NCI-H774 (cell line): ENCODE measurements at regions not wholly inside any gene's neighbourhood (a gene's known extent, or its start where the extent isn't known, plus 50 kb on each side); places are given as distances from the start of the nearest gene placed in this dataset.
"Not testable (repeated sequence)": the region's sequence is repeated elsewhere in the genome, so short reads cannot be mapped to it uniquely, and the experiment has no call there.

Source experiments
- DNase-seq: peaks from one replicate; lab custom pipeline; 2025; lab: John Stamatoyannopoulos, UW

DNA sequence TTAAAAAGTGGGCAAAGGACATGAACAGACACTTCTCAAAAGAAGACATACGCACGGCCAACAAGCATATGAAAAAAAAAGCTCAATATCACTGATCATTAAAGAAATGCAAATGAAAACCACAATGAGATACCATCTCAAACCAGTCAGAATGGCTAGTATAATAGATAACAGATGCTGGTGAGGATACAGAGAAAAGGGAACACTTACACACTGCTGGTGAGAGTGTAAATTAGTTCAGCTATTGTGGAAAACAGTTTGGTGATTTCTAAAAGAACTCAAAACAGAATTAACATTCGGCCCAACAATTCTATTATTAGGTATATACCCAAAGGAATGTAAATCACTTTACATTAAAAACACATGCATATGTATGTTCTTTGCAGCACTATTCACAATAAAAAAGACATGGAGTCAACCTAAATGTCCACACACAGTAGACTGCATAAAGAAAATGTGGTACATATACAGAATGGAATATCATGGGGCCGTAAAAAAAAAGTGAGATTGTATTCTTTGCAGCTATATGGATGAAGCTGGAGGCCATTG is 1569.0 kb downstream of the OLFM4 start:
- no peak for DNase-seq

DNA sequence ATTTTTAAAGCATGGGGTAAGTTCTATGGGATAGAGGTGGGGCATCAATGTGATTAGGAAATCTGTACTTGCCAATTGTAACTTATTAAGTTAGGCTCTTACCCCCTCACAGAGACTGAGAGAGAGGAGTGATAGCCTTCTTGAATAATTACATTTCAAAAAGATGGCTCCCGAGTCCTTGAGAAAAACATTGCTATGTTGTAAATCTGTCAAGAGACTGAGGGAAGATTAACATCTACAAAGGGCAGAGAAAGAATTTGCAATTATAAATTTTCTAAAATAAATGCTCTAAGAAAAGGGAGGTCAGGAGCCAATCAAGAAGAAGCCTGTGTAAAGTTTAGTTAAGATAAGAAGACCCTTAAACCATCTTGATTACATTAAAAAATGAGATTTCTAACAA is 1570.8 kb downstream of the OLFM4 start:
- DNase-seq = no peak

GRCh38 chr13:54606944-54607343 is 1578.3 kb downstream of the OLFM4 start:
- DNase-seq = no peak

- DNase-seq = no peak
Observed at GRCh38 chr13:54607421-54607820, 1578.8 kb downstream of the OLFM4 start.

DNA sequence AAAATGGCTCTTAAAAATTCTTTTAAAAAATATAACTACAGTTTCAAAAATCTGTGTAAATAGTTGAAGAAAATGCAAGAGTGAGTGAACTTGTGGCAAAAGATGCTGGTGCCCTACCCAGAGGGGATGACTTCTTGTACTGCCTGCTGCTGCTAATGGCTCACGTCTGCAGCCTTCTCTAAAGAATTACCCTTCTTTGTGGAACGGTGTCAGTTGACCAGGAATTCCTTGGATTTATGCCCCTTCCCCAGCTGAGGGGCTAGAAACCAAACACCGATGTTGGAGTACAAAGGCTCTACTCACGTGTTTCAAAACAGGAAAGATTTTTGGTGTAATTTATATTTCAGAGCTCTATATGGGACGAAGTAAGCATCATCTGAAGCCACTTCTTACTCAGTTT is 1582.8 kb downstream of the OLFM4 start:
- no peak for DNase-seq

DNA sequence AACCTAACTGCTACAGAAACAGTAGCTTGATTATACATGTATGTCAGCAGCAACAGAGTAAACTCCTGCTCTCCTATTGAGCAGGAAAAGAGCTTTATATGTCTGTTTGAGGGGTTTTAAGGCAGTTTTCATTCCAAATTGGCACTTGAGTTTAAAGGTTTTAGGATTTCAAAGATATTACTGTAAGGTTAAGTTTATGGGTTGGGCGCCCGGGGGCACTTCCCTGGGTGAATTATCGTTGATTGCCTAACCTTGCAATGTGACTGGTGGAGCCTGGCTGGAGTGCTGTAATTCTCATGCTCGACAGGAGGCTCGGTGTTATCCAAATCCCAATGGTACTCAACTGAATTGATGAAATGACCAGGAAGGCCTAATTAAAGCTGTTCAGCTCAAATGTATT is 1586.1 kb downstream of the OLFM4 start:
- DNase-seq = peak; percentile 9

DNA sequence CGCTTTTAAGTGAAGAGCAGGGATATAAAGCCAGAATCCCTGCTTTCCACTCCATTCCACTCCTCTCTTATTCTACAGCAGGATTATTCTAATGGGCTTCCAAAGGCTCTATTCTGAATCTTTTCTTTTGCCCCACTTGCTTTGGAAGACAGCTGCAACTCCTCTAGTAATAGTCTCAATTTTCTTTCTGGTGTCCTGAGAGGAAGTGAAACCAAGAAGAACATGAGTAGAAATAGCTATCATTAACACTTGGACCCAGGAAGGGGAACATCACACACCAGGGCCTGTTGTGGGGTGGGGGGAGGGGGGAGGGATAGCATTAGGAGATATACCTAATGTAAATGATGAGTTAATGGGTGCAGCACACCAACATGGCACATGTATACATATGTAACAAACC is 1597.9 kb downstream of the OLFM4 start:
- not testable (repeated sequence) for DNase-seq

DNA sequence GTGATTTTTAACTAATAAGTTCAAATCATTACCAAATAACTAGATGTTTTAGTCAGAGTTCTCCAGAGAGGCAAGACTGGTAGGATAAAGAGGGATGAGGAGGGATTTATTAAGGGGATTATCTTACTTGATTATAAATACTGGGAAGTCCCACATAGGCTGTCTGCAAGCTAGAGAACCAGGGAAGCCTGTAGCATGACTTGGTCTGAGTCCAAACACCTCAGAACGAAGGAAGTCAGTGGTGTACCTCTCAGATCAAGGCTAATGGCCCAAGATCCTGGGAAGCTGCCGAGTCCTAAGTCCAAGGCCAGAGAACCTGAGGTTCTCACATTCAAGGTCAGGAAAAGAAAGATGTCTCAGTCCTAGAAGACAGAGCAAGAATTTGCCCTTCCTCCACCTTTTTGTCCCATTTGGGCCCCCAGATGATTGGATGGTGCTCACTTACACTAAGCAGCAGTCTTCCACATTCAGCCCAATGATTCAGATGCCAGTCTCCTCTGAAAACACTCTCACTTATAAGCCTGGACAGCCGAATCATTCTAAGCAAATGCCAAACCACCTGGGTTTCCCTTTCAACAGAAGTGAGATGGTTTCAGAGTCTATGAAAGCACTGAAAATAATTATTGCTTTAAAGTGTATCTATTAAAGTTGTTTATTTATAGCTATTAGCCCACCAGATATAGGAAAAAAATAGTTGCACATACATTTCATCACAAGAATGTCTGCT is 1599.2 kb downstream of the OLFM4 start:
- no peak for DNase-seq

DNA sequence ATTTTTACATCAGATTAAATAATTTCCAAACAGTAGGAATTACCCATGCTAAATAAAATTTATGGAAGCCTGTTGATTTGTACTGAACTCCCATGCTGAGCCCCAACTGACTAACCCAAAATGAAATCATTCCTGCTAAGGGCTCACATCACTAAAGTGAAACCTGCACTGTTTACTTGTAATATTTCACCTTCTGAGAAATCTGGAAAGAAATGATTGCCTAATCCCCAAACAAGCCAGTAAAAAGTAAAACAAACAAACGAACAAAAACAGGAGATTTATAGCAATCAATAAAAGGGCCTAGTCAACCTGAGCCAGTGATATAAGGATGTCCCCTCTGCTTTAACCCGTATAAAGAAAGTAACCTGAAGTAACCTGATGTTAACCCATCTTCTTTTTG is 1599.8 kb downstream of the OLFM4 start:
- DNase-seq = no peak

- no peak for DNase-seq
Observed at GRCh38 chr13:54633456-54633855, 1604.8 kb downstream of the OLFM4 start.

DNA sequence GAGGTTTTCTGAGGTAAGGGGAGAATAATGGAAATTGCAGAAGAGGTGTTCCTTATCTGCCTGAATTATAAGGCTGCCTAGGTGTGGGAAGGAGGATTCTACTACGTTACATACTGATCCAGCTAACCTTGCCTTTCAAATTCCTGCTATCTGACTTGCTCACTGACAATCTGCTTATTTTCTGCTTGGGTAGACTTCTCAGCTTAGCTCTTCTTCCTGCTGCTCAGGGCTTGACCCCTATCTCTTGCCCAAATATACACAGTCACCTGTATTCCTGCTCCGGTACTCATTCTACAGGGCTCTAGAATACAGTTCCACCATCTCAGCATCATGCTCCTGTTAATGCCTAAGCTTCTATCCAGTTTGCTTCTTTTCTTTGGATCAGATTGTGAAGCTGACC is 1607.6 kb downstream of the OLFM4 start:
- no peak for DNase-seq

DNA sequence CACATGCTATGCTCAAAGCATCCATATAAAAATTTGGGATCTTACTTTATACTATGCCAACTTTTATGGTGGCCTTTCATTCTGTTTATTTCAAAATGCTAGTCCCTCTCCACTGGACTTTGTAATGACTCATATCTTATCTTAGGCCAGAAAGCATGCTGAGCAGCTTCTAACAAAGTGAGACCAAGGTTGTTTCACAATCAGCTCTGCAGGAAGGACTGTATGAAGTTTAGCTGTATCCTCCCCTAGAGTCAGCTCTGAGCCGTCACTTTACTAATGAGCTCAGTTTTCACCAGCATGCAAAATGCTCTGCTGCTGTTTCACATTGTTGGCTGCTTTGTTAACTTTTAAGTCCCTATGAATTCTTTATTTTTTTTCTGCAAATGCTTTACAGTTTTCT is 1608.8 kb downstream of the OLFM4 start:
- no peak for DNase-seq

- no peak for DNase-seq
Observed at GRCh38 chr13:54640719-54641118, 1612.1 kb downstream of the OLFM4 start.

DNA sequence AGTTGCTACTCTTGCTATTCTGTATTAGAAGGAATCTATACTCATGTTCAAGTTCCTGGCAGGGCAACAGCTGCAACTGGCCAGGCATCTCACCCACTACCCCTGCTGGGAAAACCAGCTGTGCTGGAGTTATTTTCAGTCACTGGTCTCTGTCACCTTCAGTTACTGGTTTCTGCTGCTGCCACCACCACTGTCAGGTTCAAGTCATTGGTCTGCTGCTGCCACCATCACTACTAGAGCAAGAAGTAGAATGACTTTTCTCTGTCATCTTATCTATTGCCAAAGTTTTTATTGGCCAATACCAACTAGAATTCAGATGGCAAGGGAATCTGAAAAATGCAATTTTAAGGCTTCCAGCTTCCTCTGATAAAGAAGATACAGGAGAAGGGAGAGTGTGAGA is 1615.2 kb downstream of the OLFM4 start:
- no peak for DNase-seq

DNA sequence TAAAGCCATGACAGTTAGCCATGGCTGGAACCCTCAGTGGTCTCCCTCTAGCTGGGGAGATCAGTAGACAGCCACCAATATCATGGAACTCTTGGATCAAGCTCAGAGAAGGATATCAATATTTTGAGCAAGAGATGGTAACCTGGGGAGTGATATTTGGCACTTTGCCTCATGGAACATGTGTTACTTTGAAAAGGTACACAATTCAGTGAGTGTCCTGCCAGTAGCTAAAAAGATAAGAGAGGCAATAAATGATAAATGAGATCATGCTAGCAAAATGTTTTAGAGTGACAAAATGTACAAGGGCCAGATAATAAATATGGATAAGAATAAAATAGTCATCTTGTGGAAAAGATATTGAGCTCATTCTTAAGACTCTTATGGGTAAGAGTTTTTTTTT is 1618.7 kb downstream of the OLFM4 start:
- no peak for DNase-seq

DNA sequence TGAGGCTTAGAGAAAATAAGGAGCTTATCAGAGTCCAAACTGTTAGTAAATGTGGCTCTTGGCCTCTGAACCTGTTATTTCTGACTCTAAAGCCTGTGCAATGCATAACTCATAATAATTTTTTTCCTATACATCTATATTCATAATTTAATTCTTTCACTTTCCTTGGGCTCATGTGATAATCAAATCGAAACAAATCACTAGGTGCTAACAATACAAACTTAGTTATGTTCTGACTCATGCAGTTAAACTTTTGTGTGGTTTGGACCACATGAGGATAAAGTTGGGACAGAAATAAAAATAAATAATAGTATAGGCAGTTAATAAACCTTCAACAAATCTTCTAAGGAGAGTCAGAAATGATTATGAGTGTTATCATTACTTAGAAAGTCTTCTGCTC is 1629.0 kb downstream of the OLFM4 start:
- DNase-seq = no peak

- DNase-seq = no peak
Observed at GRCh38 chr13:54658771-54659170, 1630.2 kb downstream of the OLFM4 start.

- DNase-seq = no peak
Observed at GRCh38 chr13:54660277-54660676, 1631.7 kb downstream of the OLFM4 start.

DNA sequence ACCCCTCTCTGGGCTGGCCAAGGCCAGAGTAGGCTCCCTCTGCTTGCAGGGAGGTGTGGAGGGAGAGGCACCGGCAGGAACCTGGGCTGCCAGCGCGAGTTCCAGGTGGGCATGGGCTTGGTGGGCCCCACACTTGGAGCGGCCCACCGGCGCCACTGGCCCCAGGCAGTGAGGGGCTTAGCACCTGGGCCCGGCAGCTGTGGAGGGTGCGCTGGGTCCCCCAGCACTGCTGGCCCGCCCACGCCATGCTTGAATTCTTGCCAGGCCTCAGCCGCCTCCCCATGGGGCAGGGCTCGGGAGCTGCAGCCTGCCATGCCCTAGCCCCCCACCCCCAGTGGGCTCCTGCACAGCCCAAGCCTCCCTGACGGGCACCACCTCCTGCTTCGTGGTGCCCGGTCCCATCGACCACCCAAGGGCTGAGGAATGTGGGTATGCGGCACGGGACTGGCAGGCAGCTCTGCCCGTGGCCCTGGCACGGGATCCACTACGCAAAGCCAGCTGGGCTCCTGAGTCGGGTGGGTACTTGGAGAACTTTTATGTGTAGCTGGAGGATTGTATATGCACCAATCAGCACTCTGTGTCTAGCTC is 1648.0 kb downstream of the OLFM4 start:
- DNase-seq = no peak

GRCh38 chr13:54682184-54682583 is 1653.6 kb downstream of the OLFM4 start:
- no peak for DNase-seq

DNA sequence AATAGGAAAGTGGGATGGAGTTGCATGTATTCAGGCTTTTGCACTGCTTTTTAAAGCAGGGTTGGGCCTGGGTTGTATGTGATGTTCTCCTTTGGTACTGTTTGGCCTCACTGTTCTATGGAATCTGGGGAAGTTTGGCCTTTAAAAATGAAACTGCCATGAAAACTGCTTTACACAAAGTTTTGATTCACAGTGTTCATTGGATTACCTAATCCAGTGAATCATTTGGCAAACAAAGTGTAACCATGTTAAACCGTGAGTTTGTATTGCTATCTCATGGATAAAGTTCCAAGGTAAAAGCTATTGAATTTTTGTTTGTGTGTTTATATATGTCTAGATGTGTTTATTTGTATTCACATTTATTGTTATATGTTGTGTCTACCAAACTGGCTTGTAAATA is 1658.6 kb downstream of the OLFM4 start:
- DNase-seq = no peak

- DNase-seq = no peak
Observed at GRCh38 chr13:54699831-54700230, 1671.2 kb downstream of the OLFM4 start.

DNA sequence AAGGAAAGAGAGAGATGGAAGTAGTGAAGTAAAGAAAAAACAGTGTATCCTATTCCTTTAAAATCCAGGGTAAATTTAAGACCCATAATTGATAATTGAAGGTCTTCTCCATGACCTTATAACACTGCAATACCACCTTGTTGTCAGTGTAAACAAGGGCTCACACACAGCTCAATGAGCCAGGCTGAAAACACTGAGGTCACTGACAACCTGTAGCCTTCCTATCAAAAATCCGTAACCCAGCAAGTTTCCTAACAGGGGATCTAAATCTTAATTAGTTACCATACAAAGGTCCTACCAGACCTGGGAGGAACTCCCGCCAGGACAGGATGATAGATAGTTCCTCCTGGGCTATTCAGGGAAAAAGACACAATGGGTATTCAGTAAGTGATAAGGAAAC is 1677.1 kb downstream of the OLFM4 start:
- no peak for DNase-seq

- no peak for DNase-seq
Observed at GRCh38 chr13:54706336-54706735, 1677.7 kb downstream of the OLFM4 start.
